Esophagus squamous epithelium (tissue), 5 donors: ENCODE measurements at regions not wholly inside any gene's neighbourhood (a gene's known extent, or its start where the extent isn't known, plus 50 kb on each side); places are given as distances from the start of the nearest gene placed in this dataset.

Source experiments
- DNase-seq: peaks from one replicate; lab custom pipeline; 2025; lab: John Stamatoyannopoulos, UW
- H3K27ac ChIP-seq, 4 donors: fragments of 200-600 bp; sonication (generic); one replicate each; pipeline ENCODE4 v1.5.1; 2016 to 2019; ENCODE audit warnings: mild to moderate bottlenecking in 1 of 4
- H3K27me3 ChIP-seq, 4 donors: fragments of 200-600 bp; sonication (generic); 1 replicate in 3 of 4; 2 replicates in 1 of 4; pipeline versions ENCODE4 v1.5.1 to v1.6.0; 2017 to 2021; ENCODE audit warnings: antibody characterized with exemption in 1 of 4
- H3K36me3 ChIP-seq, 3 donors: fragments of 200-600 bp; sonication (generic); one replicate each; pipeline ENCODE4 v1.5.1; 2016 to 2019
- H3K4me1 ChIP-seq, 3 donors: fragments of 200-600 bp; sonication (generic); one replicate each; pipeline ENCODE4 v1.5.1; 2017 to 2019
- H3K4me3 ChIP-seq, 4 donors: fragments of 200-600 bp; sonication (generic); 1 replicate in 3 of 4; 2 replicates in 1 of 4; pipeline ENCODE4 v1.5.1; 2016 to 2019; ENCODE audit warnings: mild to moderate bottlenecking in 2 of 4, moderate library complexity in 1 of 4
- H3K9me3 ChIP-seq, 3 donors: fragments of 200-600 bp; sonication (generic); one replicate each; pipeline ENCODE4 v1.5.1; 2016 to 2019
- CTCF ChIP-seq, 6 experiments: fragments of 450-650 bp in 4 of 6; fragments of 200-600 bp in 2 of 6; sonication (generic) in 2 of 6; IDR thresholded peaks; one replicate each; pipeline ENCODE4 v1.5.1; 2016 to 2019; ENCODE audit warnings: antibody characterized with exemption in 6 of 6, mild to moderate bottlenecking in 4 of 6, moderate library complexity in 4 of 6
- POLR2A ChIP-seq, 4 donors: fragments of 450-650 bp; IDR thresholded peaks; one replicate each; pipeline ENCODE4 v1.6.1; 2017; ENCODE audit warnings: antibody characterized with exemption in 4 of 4, mild to moderate bottlenecking in 4 of 4, moderate library complexity in 3 of 4
- WGBS, 2 donors: methylation state at CpG; one replicate each; pipeline ENCODE4 v1.1.5; 2018; 5-methylcytosine and 5-hydroxymethylcytosine counted together
- intact Hi-C: fragments of 100-400 bp; cut with DNase I; formaldehyde crosslinking; loops from one replicate; pipeline ENCODE4 v1.15.0; 2022
- donor health status: DM: yes; HTN: yes; CAD: no.

- no peaks in the 10 kb centered on the region for H3K36me3 ChIP-seq
- intact Hi-C loops, result no loop called here
Measured at GRCh38 chr9:103287361-103287760, 292.2 kb downstream of the CYLC2 start.

DNA sequence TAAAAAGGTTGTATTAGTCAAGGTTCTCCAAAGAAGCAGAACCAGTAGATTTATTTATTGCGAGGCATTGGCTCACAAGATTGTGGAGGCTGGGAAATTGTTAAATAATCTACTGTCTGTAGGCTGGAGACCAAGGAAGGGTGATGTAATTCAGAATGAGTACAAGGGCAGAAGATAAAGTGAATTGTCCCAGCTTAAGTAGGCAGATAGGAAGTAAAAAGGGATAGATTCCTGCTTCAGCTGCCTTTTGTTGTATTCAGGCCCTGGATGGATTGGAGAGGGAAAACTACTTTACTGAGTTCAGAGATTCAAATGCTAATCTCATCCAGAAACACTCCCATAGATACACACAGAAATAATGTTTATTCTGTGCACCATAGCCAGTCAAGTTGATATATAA, 301.1 kb downstream of the CYLC2 start:
- no peak overlapping the region for H3K4me3 ChIP-seq
- H3K9me3 ChIP-seq, result peaks cover 0 to 4% (median 0%) of the 10 kb centered on the region in 3 donors
- H3K27ac ChIP-seq, result no peak overlapping the region
- no peak for DNase-seq
- 62% methylated on average over 1 of the region's 1 CpG for WGBS, 2 donors
- TF ChIP-seq POLR2A (IDR thresholded peaks at IDR 0.05), result no peak
- no peak for TF ChIP-seq CTCF (IDR thresholded peaks at IDR 0.05)
- H3K36me3 ChIP-seq, result no peaks in the 10 kb centered on the region
- H3K27me3 ChIP-seq, result no peaks in the 10 kb centered on the region
- H3K4me1 ChIP-seq, result no peaks in the 10 kb centered on the region
- intact Hi-C loops, result no loop called here

More at GRCh38 chr9:103287361-103287760, 292.2 kb downstream of the CYLC2 start:
- Histone ChIP-seq H3K27me3 (no peaks in the 10 kb centered on the region), H3K9me3 (no peaks in the 10 kb centered on the region), H3K4me1 (no peaks in the 10 kb centered on the region), H3K27ac (no peak overlapping the region), H3K4me3 (no peak overlapping the region)
- TF ChIP-seq POLR2A (IDR thresholded peaks at IDR 0.05), result no peak
- no peak for DNase-seq
- 77 to 89% methylated on average over 6 of the region's 6 CpGs for WGBS, 2 donors

DNA sequence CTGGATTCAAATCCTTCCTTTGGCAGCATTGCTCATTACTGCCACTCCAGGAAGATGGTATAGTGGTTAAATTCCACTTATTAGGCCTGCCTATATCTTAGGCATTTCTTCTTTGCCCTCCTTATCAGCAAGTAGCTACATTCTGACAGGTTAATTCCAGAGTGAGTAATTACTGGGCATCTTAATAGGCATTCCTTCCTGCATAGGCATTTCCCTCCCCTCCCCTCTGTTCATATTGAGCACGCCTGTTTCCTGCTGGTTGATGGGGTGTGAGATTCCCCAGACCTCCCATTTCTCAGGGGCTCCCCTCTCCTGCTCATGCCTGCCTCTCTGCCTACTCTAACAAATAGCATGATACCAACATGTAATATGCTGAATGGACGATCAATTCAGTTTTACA, 305.9 kb downstream of the CYLC2 start:
- Histone ChIP-seq H3K36me3 (no peaks in the 10 kb centered on the region), H3K9me3 (peaks cover 0 to 9% (median 0%) of the 10 kb centered on the region in 3 donors), H3K4me3 (no peak overlapping the region), H3K27me3 (no peaks in the 10 kb centered on the region), H3K27ac (no peak overlapping the region), H3K4me1 (no peaks in the 10 kb centered on the region)
- DNase-seq, result no peak
- TF ChIP-seq POLR2A (IDR thresholded peaks at IDR 0.05), result no peak
- TF ChIP-seq CTCF (IDR thresholded peaks at IDR 0.05), result no peak
- intact Hi-C loops, result no loop called here
- 48 to 63% methylated on average over 2 of the region's 2 CpGs for WGBS, 2 donors

DNA sequence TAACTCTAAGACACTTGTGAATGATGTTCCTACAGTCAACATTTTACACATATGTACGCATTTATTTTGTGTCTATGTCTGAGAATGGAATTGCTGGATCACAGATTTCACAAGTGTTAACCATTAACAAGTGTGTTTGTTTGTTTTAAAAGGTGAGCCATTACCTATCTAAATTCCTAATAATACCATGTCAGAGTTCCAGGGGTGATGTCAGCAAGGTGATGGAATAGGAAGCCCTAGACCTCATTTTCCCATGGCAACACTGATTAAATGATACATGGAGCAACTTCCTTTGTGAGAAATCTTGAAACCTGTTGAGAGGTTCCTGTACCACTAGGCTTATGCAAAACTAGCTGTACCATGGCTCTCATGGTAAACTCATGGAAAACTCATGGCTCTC, 309.7 kb downstream of the CYLC2 start:
- intact Hi-C loops, result no loop called here
- Histone ChIP-seq H3K36me3 (no peaks in the 10 kb centered on the region), H3K9me3 (peaks cover 0 to 9% (median 0%) of the 10 kb centered on the region in 3 donors), H3K27ac (no peak overlapping the region), H3K27me3 (no peaks in the 10 kb centered on the region), H3K4me3 (no peak overlapping the region), H3K4me1 (no peaks in the 10 kb centered on the region)
- no peak for DNase-seq
- TF ChIP-seq POLR2A (IDR thresholded peaks at IDR 0.05), result no peak
- TF ChIP-seq CTCF (IDR thresholded peaks at IDR 0.05), result no peak
- 53 to 65% methylated on average over 1 of the region's 1 CpG for WGBS, 2 donors

GRCh38 chr9:103319979-103320378, 324.8 kb downstream of the CYLC2 start:
- no peaks in the 10 kb centered on the region for H3K36me3 ChIP-seq
- H3K4me1 ChIP-seq, result no peaks in the 10 kb centered on the region
- no peak for TF ChIP-seq POLR2A (IDR thresholded peaks at IDR 0.05)
- no peak for TF ChIP-seq CTCF (IDR thresholded peaks at IDR 0.05)
- DNase-seq, result no peak
- intact Hi-C loops, result no loop called here
- H3K27ac ChIP-seq, result no peak overlapping the region
- H3K9me3 ChIP-seq, result no peaks in the 10 kb centered on the region
- WGBS, 2 donors, result 30 to 34% methylated on average over 4 of the region's 4 CpGs
- no peaks in the 10 kb centered on the region for H3K27me3 ChIP-seq
- H3K4me3 ChIP-seq, result no peak overlapping the region

- H3K36me3 ChIP-seq, result no peaks in the 10 kb centered on the region
- no peak overlapping the region for H3K4me3 ChIP-seq
- H3K9me3 ChIP-seq, result no peaks in the 10 kb centered on the region
- H3K27ac ChIP-seq, result no peak overlapping the region
- TF ChIP-seq POLR2A (IDR thresholded peaks at IDR 0.05), result no peak
- no peak for TF ChIP-seq CTCF (IDR thresholded peaks at IDR 0.05)
- no peaks in the 10 kb centered on the region for H3K27me3 ChIP-seq
- WGBS, 2 donors, result 30 to 92% methylated on average over 1 of the region's 1 CpG
- intact Hi-C loops, result no loop called here
- no peak for DNase-seq
- no peaks in the 10 kb centered on the region for H3K4me1 ChIP-seq
Measured at GRCh38 chr9:103323699-103324098, 328.6 kb downstream of the CYLC2 start.
